Stimulated activated CD4-positive, alpha-beta T cell treated with anti-CD3 and anti-CD28 coated beads, Interleukin-4, amount 100 ng/mL, for 1 hour (primary cell): ENCODE measurements at regions not wholly inside any gene's neighbourhood (a gene's known extent, or its start where the extent isn't known, plus 50 kb on each side); places are given as distances from the start of the nearest gene placed in this dataset.

Experiments used
- DNase-seq: peaks from one replicate; pipeline ENCODE4 v3.0.0-alpha.2; 2020

- no peak for DNase-seq
These were observed 365.9 kb downstream of the PLK2 start for GRCh38 chr5:58094031-58094430.

- no peak for DNase-seq
These were observed 369.2 kb downstream of the PLK2 start for GRCh38 chr5:58090704-58091103.

GRCh38 chr5:58088941-58089340 lies 370.9 kb downstream of the PLK2 start:
- DNase-seq = no peak

GRCh38 chr5:58087905-58088304 lies 372.0 kb downstream of the PLK2 start:
- no peak for DNase-seq

GRCh38 chr5:58087123-58087522 lies 372.8 kb downstream of the PLK2 start:
- DNase-seq = no peak

GRCh38 chr5:58085800-58086199 lies 374.1 kb downstream of the PLK2 start:
- no peak for DNase-seq

GRCh38 chr5:58081435-58081834 lies 378.5 kb downstream of the PLK2 start:
- DNase-seq = no peak

GRCh38 chr5:58080573-58080972 lies 379.3 kb downstream of the PLK2 start:
- DNase-seq = no peak

- DNase-seq = no peak
These were observed 381.9 kb downstream of the PLK2 start for GRCh38 chr5:58077966-58078365.

- no peak for DNase-seq
These were observed 382.5 kb downstream of the PLK2 start for GRCh38 chr5:58077416-58077815.

GRCh38 chr5:58076483-58077257 lies 383.2 kb downstream of the PLK2 start:
- DNase-seq = no peak

GRCh38 chr5:58075907-58076306 lies 384.0 kb downstream of the PLK2 start:
- no peak for DNase-seq

- DNase-seq = no peak
These were observed 385.2 kb downstream of the PLK2 start for GRCh38 chr5:58074717-58075116.

GRCh38 chr5:58074222-58074621 lies 385.7 kb downstream of the PLK2 start:
- no peak for DNase-seq

- no peak for DNase-seq
These were observed 386.6 kb downstream of the PLK2 start for GRCh38 chr5:58073243-58073642.

- DNase-seq = no peak
These were observed 387.5 kb downstream of the PLK2 start for GRCh38 chr5:58072300-58072965.

GRCh38 chr5:58071566-58071965 lies 388.3 kb downstream of the PLK2 start:
- DNase-seq = no peak

- no peak for DNase-seq
These were observed 390.0 kb downstream of the PLK2 start for GRCh38 chr5:58069846-58070245.

- no peak for DNase-seq
These were observed 390.7 kb downstream of the PLK2 start for GRCh38 chr5:58069016-58069705.

- no peak for DNase-seq
These were observed 393.3 kb downstream of the PLK2 start for GRCh38 chr5:58066557-58066956.

- DNase-seq = no peak
These were observed 393.8 kb downstream of the PLK2 start for GRCh38 chr5:58066076-58066475.

GRCh38 chr5:58064801-58065200 lies 395.1 kb downstream of the PLK2 start:
- no peak for DNase-seq

GRCh38 chr5:58060996-58061395 lies 398.9 kb downstream of the PLK2 start:
- DNase-seq = no peak

GRCh38 chr5:58057324-58057723 lies 402.6 kb downstream of the PLK2 start:
- no peak for DNase-seq
